Glutamatergic neuron (in vitro differentiated cells): ENCODE measurements at regions not wholly inside any gene's neighbourhood (a gene's known extent, or its start where the extent isn't known, plus 50 kb on each side); places are given as distances from the start of the nearest gene placed in this dataset.

ENCODE experiments used
- DNase-seq: peaks from one replicate; pipeline ENCODE4 v3.0.0; 2022
- H3K27ac Mint-ChIP-seq: one replicate; pipeline ENCODE4 v1.8.0; 2020; ENCODE audit warnings: mild to moderate bottlenecking, mixed read lengths, inconsistent platforms; ENCODE audit not compliant: unreplicated experiment
- H3K27me3 Mint-ChIP-seq: one replicate; pipeline ENCODE4 v1.8.0; 2020; ENCODE audit warnings: mild to moderate bottlenecking, moderate library complexity, mixed read lengths, inconsistent platforms; ENCODE audit not compliant: unreplicated experiment
- H3K36me3 Mint-ChIP-seq: one replicate; pipeline ENCODE4 v1.8.0; 2020; ENCODE audit warnings: mild to moderate bottlenecking, mixed read lengths, inconsistent platforms; ENCODE audit not compliant: unreplicated experiment
- H3K4me1 Mint-ChIP-seq: one replicate; pipeline ENCODE4 v1.8.0; 2020; ENCODE audit warnings: mild to moderate bottlenecking, low read depth, mixed read lengths, inconsistent platforms; ENCODE audit not compliant: unreplicated experiment
- H3K4me3 Mint-ChIP-seq: one replicate; pipeline ENCODE4 v1.8.0; 2020; ENCODE audit warnings: mild to moderate bottlenecking, mixed read lengths, inconsistent platforms; ENCODE audit not compliant: unreplicated experiment
- H3K9me3 Mint-ChIP-seq: one replicate; pipeline ENCODE4 v1.8.0; 2020; ENCODE audit warnings: mild to moderate bottlenecking, moderate library complexity, mixed read lengths, inconsistent platforms; ENCODE audit not compliant: unreplicated experiment
- TF ChIP-seq, protein P1 (sequence below): fragments of 200-600 bp; sonication (generic); IDR thresholded peaks from one replicate; pipeline ENCODE4 v1.5.0; 2021; ENCODE audit not compliant: partially characterized antibody, unreplicated experiment

GRCh38 chr2:117269574-117269973 is 544.9 kb upstream of the DDX18 start:
- no peaks in the 10 kb centered on the region for H3K9me3 Mint-ChIP-seq
- no peak overlapping the region for H3K4me3 Mint-ChIP-seq
- H3K27me3 Mint-ChIP-seq, result no peaks in the 10 kb centered on the region
- TF ChIP-seq, protein P1, sequence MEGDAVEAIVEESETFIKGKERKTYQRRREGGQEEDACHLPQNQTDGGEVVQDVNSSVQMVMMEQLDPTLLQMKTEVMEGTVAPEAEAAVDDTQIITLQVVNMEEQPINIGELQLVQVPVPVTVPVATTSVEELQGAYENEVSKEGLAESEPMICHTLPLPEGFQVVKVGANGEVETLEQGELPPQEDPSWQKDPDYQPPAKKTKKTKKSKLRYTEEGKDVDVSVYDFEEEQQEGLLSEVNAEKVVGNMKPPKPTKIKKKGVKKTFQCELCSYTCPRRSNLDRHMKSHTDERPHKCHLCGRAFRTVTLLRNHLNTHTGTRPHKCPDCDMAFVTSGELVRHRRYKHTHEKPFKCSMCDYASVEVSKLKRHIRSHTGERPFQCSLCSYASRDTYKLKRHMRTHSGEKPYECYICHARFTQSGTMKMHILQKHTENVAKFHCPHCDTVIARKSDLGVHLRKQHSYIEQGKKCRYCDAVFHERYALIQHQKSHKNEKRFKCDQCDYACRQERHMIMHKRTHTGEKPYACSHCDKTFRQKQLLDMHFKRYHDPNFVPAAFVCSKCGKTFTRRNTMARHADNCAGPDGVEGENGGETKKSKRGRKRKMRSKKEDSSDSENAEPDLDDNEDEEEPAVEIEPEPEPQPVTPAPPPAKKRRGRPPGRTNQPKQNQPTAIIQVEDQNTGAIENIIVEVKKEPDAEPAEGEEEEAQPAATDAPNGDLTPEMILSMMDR, result no peak
- H3K36me3 Mint-ChIP-seq, result peaks cover 6% of the 10 kb centered on the region
- no peaks in the 10 kb centered on the region for H3K4me1 Mint-ChIP-seq
- H3K27ac Mint-ChIP-seq, result no peak overlapping the region
- no peak for DNase-seq

- no peak overlapping the region for H3K4me3 Mint-ChIP-seq
- H3K9me3 Mint-ChIP-seq, result no peaks in the 10 kb centered on the region
- DNase-seq, result no peak
- H3K36me3 Mint-ChIP-seq, result no peaks in the 10 kb centered on the region
- TF ChIP-seq, protein P1, result no peak
- H3K4me1 Mint-ChIP-seq, result no peaks in the 10 kb centered on the region
- no peak overlapping the region for H3K27ac Mint-ChIP-seq
- H3K27me3 Mint-ChIP-seq, result no peaks in the 10 kb centered on the region
These were observed 542.9 kb upstream of the DDX18 start for GRCh38 chr2:117271631-117272030.

DNA sequence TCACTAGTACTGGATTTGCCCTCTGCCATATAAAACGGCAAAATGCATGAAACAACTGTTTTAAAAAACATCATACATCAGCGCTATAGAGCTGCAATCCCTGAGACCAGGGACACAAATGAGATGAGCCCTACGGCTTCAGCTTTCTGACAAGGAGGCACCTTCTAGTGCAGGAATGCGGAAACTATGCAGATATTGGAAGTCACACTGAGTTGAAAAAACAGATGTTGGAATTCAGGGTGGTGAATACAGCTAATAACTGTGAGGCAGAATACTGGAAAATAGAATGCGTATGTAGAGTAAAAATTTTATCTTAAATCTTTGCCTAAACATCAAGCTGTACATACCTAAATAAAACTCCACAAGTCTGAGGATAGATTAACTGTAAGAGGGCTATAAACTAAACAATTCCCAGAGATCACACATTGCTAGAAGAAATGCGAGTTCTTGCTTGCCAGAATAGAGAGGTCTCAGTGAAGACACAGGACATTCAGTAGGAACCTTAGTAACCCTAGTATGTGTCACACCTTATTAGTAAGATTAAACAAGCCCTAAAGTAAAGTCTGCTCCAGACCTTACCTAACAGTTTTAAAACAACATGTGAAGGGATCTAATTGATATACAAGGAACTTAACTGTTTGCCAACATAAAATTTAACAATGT is 541.4 kb upstream of the DDX18 start:
- DNase-seq, result no peak
- TF ChIP-seq, protein P1, result no peak
- Mint-ChIP-seq H3K4me3 (no peak overlapping the region), H3K27me3 (no peaks in the 10 kb centered on the region), H3K27ac (no peak overlapping the region), H3K4me1 (no peaks in the 10 kb centered on the region), H3K9me3 (no peaks in the 10 kb centered on the region), H3K36me3 (no peaks in the 10 kb centered on the region)

DNA sequence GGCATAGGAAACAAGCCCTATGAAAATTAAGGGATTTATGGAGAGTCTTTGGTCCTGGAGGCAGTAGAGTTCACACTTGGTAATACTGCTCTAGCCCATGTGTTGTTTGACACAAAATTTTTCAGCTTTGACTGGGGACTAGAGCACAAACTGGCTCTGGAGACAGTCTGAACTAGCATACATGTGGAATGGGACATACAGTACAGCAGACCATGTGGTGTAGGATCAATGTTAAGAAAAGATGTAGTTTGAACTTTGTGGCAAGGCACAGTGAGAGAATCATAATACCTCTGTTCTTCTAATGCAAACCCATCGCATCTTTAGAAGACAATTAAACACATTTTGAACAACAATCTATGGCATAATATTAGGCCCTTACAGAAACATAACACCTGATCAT is 521.5 kb upstream of the DDX18 start:
- DNase-seq, result no peak
- Mint-ChIP-seq H3K4me1 (no peaks in the 10 kb centered on the region), H3K9me3 (no peaks in the 10 kb centered on the region), H3K27ac (no peak overlapping the region), H3K4me3 (no peak overlapping the region), H3K36me3 (no peaks in the 10 kb centered on the region), H3K27me3 (no peaks in the 10 kb centered on the region)
- TF ChIP-seq, protein P1, result no peak

DNA sequence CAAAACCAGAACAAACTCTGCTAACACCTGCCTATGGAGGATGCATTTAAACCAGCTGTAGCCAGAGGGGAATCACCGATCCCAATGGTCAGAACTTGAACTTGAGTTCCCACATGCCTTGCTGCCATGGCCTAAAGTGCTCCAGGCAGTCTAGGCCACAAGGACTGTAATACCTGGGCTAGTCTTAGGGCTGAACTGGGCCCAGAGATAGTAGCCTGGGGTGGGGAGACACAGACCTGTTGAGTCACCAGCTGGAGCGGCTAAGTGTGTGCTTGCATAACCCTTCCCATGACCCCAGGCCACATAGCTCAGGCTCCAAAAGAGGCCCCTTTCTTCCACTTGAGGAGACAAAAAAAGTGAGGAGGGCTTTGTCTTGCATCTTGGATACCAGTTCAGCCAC is 515.0 kb upstream of the DDX18 start:
- H3K27me3 Mint-ChIP-seq, result no peaks in the 10 kb centered on the region

More for the DNA sequence above, 515.0 kb upstream of the DDX18 start:
- H3K4me1 Mint-ChIP-seq, result no peaks in the 10 kb centered on the region
- TF ChIP-seq, protein P1, result no peak
- no peak for DNase-seq
- no peak overlapping the region for H3K27ac Mint-ChIP-seq
- no peak overlapping the region for H3K4me3 Mint-ChIP-seq
- H3K9me3 Mint-ChIP-seq, result no peaks in the 10 kb centered on the region
- no peaks in the 10 kb centered on the region for H3K36me3 Mint-ChIP-seq
